HG03066 (cell line): ENCODE measurements at regions not wholly inside any gene's neighbourhood (a gene's known extent, or its start where the extent isn't known, plus 50 kb on each side); places are given as distances from the start of the nearest gene placed in this dataset.

Experiments
- ATAC-seq: cut with Tn5 transposase; IDR thresholded peaks from one replicate; pipeline ENCODE4 v1.9.1; 2021; ENCODE audit warnings: low read depth; ENCODE audit not compliant: unreplicated experiment

GRCh38 chr14:48536318-48536717, 860.9 kb upstream of the MDGA2 start:
- no peak for ATAC-seq

- ATAC-seq = no peak
These were observed 852.4 kb upstream of the MDGA2 start for GRCh38 chr14:48527832-48528231.

- ATAC-seq = no peak
These were observed 850.9 kb upstream of the MDGA2 start for GRCh38 chr14:48526307-48526706.

- no peak for ATAC-seq
These were observed 829.5 kb upstream of the MDGA2 start for GRCh38 chr14:48504921-48505320.

- no peak for ATAC-seq
These were observed 815.4 kb upstream of the MDGA2 start for GRCh38 chr14:48490756-48491155.

- no peak for ATAC-seq
These were observed 798.5 kb upstream of the MDGA2 start for GRCh38 chr14:48473944-48474343.

GRCh38 chr14:48456051-48456450, 780.6 kb upstream of the MDGA2 start:
- no peak for ATAC-seq

- ATAC-seq = no peak
These were observed 779.5 kb upstream of the MDGA2 start for GRCh38 chr14:48454887-48455286.

GRCh38 chr14:48452437-48452995, 777.1 kb upstream of the MDGA2 start:
- no peak for ATAC-seq

GRCh38 chr14:48435221-48435620, 759.8 kb upstream of the MDGA2 start:
- no peak for ATAC-seq

- no peak for ATAC-seq
These were observed 755.4 kb upstream of the MDGA2 start for GRCh38 chr14:48430805-48431204.

- no peak for ATAC-seq
These were observed 754.1 kb upstream of the MDGA2 start for GRCh38 chr14:48429512-48429911.

GRCh38 chr14:48417715-48418500, 742.5 kb upstream of the MDGA2 start:
- no peak for ATAC-seq

- ATAC-seq = no peak
These were observed 725.9 kb upstream of the MDGA2 start for GRCh38 chr14:48401321-48401720.

- no peak for ATAC-seq
These were observed 723.4 kb upstream of the MDGA2 start for GRCh38 chr14:48398675-48399282.

GRCh38 chr14:48391661-48392060, 716.3 kb upstream of the MDGA2 start:
- no peak for ATAC-seq

GRCh38 chr14:48390346-48390745, 714.9 kb upstream of the MDGA2 start:
- ATAC-seq = no peak

- ATAC-seq = no peak
These were observed 709.4 kb upstream of the MDGA2 start for GRCh38 chr14:48384821-48385220.

- ATAC-seq = no peak
These were observed 707.6 kb upstream of the MDGA2 start for GRCh38 chr14:48382961-48383360.

GRCh38 chr14:48378541-48378940, 703.1 kb upstream of the MDGA2 start:
- ATAC-seq = no peak

- no peak for ATAC-seq
These were observed 698.6 kb upstream of the MDGA2 start for GRCh38 chr14:48373981-48374380.

- no peak for ATAC-seq
These were observed 675.6 kb upstream of the MDGA2 start for GRCh38 chr14:48350971-48351370.
